ENCODE measurements at regions not wholly inside any gene's neighbourhood (a gene's known extent, or its start where the extent isn't known, plus 50 kb on each side); places are given as distances from the start of the nearest gene placed in this dataset.

GRCh38 chr7:156088115-156088514 lies 275.9 kb upstream of the SHH start:
- no peak overlapping the region for H3K27ac ChIP-seq
- H3K4me3 ChIP-seq, result no peak overlapping the region
- DNase-seq (ENCODE audit: low spot score in 2 of 2), result no peak
- TF ChIP-seq POLR2AphosphoS5 (IDR thresholded peaks at IDR 0.05) (no peak), POLR2A (IDR thresholded peaks at IDR 0.05) (no peak), CTCF (IDR thresholded peaks at IDR 0.05) (no peak)
- peaks cover 0 to 5% of the 10 kb centered on the region in 2 donors for H3K27me3 ChIP-seq
- no peaks in the 10 kb centered on the region for H3K9me3 ChIP-seq
- no peaks in the 10 kb centered on the region for H3K4me1 ChIP-seq
- H3K36me3 ChIP-seq, result no peaks in the 10 kb centered on the region
- intact Hi-C loops (cut with DNase I; ENCODE audit: low total_unique reads), result no loop called here

- Histone ChIP-seq H3K4me3 (no peak overlapping the region), H3K36me3 (no peaks in the 10 kb centered on the region), H3K4me1 (no peaks in the 10 kb centered on the region), H3K27ac (no peak overlapping the region), H3K9me3 (no peaks in the 10 kb centered on the region), H3K27me3 (no peaks in the 10 kb centered on the region)
- DNase-seq (ENCODE audit: low spot score in 2 of 2), result no peak
- TF ChIP-seq CTCF (IDR thresholded peaks at IDR 0.05) (no peak), POLR2AphosphoS5 (IDR thresholded peaks at IDR 0.05) (no peak), POLR2A (IDR thresholded peaks at IDR 0.05) (no peak)
- intact Hi-C loops (cut with DNase I; ENCODE audit: low total_unique reads), result no loop called here
Measured at GRCh38 chr7:156082048-156083040, 270.1 kb upstream of the SHH start.

DNA sequence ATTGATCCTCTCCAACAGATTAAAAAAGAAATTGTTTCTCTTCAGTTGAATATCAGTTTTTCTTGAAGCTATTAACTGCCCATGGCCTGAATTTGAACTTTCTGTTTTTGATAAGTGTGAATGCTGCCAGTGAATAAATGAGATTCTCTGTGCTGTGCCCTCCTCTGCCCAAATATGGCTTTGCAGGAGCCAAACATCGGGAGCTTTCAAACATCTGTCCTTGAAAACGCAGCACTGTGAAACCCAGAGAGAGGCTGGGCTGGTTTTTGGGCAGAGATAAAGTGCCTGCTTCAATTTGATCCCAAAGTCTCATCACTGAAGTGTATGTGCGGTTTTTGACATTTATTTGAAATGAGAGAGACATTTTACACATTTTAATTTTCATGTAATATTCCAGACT lies 268.3 kb upstream of the SHH start:
- no peak for DNase-seq (ENCODE audit: low spot score in 2 of 2)
- intact Hi-C loops (cut with DNase I; ENCODE audit: low total_unique reads), result no loop called here
- TF ChIP-seq POLR2A (IDR thresholded peaks at IDR 0.05) (no peak), CTCF (IDR thresholded peaks at IDR 0.05) (no peak), POLR2AphosphoS5 (IDR thresholded peaks at IDR 0.05) (no peak)
- H3K9me3 ChIP-seq, result no peaks in the 10 kb centered on the region
- no peak overlapping the region for H3K4me3 ChIP-seq
- H3K4me1 ChIP-seq, result no peaks in the 10 kb centered on the region
- H3K36me3 ChIP-seq, result no peaks in the 10 kb centered on the region
- no peaks in the 10 kb centered on the region for H3K27me3 ChIP-seq
- no peak overlapping the region for H3K27ac ChIP-seq

- Histone ChIP-seq H3K27me3 (no peaks in the 10 kb centered on the region), H3K4me1 (no peaks in the 10 kb centered on the region), H3K36me3 (no peaks in the 10 kb centered on the region), H3K27ac (no peak overlapping the region), H3K4me3 (no peak overlapping the region), H3K9me3 (no peaks in the 10 kb centered on the region)
- DNase-seq (ENCODE audit: low spot score in 2 of 2), result no peak
- intact Hi-C loops (cut with DNase I; ENCODE audit: low total_unique reads), result no loop called here
- TF ChIP-seq POLR2AphosphoS5 (IDR thresholded peaks at IDR 0.05) (no peak), POLR2A (IDR thresholded peaks at IDR 0.05) (no peak), CTCF (IDR thresholded peaks at IDR 0.05) (no peak)
Measured at GRCh38 chr7:156080046-156080445, 267.8 kb upstream of the SHH start.

- peaks cover 0 to 4% of the 10 kb centered on the region in 2 donors for H3K27me3 ChIP-seq
- H3K4me3 ChIP-seq, result no peak overlapping the region
- no peaks in the 10 kb centered on the region for H3K36me3 ChIP-seq
- no peaks in the 10 kb centered on the region for H3K9me3 ChIP-seq
- no peak overlapping the region for H3K27ac ChIP-seq
- no peaks in the 10 kb centered on the region for H3K4me1 ChIP-seq
- intact Hi-C loops (cut with DNase I; ENCODE audit: low total_unique reads), result no loop called here
- TF ChIP-seq POLR2AphosphoS5 (IDR thresholded peaks at IDR 0.05), result no peak
- no peak for DNase-seq (ENCODE audit: low spot score in 2 of 2)
Measured at GRCh38 chr7:156079156-156079555, 266.9 kb upstream of the SHH start.

Data from breast epithelium (tissue), 4 donors.